HCT116 (cell line): ENCODE measurements at regions not wholly inside any gene's neighbourhood (a gene's known extent, or its start where the extent isn't known, plus 50 kb on each side); places are given as distances from the start of the nearest gene placed in this dataset.

Experiments
- CEBPB ChIP-seq: IDR thresholded peaks from 2 replicates; pipeline ENCODE4 v1.6.1; 2012; ENCODE audit warnings: low read depth
- EZH2 ChIP-seq: fragments of 200-600 bp; sonication (generic); IDR thresholded peaks from 2 replicates; pipeline ENCODE4 v1.6.1; 2017; ENCODE audit warnings: antibody characterized with exemption, mixed run types
- JUND ChIP-seq: IDR thresholded peaks from 2 replicates; pipeline ENCODE4 v1.6.1; 2012
- MAX ChIP-seq: IDR thresholded peaks from 2 replicates; pipeline ENCODE4 v1.6.1; 2012
- POLR2A ChIP-seq: IDR thresholded peaks from 2 replicates; pipeline ENCODE4 v1.7.0; 2011; ENCODE audit warnings: borderline replicate concordance; ENCODE audit not compliant: insufficient read depth, insufficient read length; ENCODE audit errors: extremely low read depth
- POLR2AphosphoS5 ChIP-seq: IDR thresholded peaks from 2 replicates; pipeline ENCODE4 v1.6.1; 2011; ENCODE audit warnings: mild to moderate bottlenecking, low read depth, low read length, moderate library complexity
- RAD21 ChIP-seq: IDR thresholded peaks from 2 replicates; pipeline ENCODE4 v1.6.1; 2012; ENCODE audit warnings: low read depth, mild to moderate bottlenecking
- ZFX ChIP-seq: fragments of 450-650 bp; IDR thresholded peaks from 2 replicates; pipeline ENCODE4 v1.6.1; 2017
- TF ChIP-seq, protein P1 (sequence below), 3 experiments: fragments of 200-600 bp in 1 of 3; sonication (generic) in 1 of 3; IDR thresholded peaks in 2 of 3; conservative IDR thresholded peaks in 1 of 3; 2 replicates each; pipeline ENCODE4 v1.5.1; 2012 to 2017; ENCODE audit warnings: low read depth in 2 of 3, low read length in 2 of 3, antibody characterized with exemption in 1 of 3, borderline replicate concordance in 1 of 3, control low read depth in 1 of 3, mild to moderate bottlenecking in 1 of 3, mixed read lengths in 1 of 3, mixed run types in 1 of 3, moderate library complexity in 1 of 3; ENCODE audit not compliant: insufficient read depth in 1 of 3

GRCh38 chr1:81034291-81034690 lies 766.4 kb upstream of the ADGRL2 start:
- TF ChIP-seq CEBPB (no peak), ZFX (no peak), POLR2A (no peak), RAD21 (no peak), JUND (no peak), POLR2AphosphoS5 (no peak), EZH2 (no peak), MAX (no peak)
- TF ChIP-seq, protein P1, sequence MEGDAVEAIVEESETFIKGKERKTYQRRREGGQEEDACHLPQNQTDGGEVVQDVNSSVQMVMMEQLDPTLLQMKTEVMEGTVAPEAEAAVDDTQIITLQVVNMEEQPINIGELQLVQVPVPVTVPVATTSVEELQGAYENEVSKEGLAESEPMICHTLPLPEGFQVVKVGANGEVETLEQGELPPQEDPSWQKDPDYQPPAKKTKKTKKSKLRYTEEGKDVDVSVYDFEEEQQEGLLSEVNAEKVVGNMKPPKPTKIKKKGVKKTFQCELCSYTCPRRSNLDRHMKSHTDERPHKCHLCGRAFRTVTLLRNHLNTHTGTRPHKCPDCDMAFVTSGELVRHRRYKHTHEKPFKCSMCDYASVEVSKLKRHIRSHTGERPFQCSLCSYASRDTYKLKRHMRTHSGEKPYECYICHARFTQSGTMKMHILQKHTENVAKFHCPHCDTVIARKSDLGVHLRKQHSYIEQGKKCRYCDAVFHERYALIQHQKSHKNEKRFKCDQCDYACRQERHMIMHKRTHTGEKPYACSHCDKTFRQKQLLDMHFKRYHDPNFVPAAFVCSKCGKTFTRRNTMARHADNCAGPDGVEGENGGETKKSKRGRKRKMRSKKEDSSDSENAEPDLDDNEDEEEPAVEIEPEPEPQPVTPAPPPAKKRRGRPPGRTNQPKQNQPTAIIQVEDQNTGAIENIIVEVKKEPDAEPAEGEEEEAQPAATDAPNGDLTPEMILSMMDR (IDR thresholded peaks at IDR 0.05 in 2 of 3, conservative IDR thresholded peaks at IDR 0.05 in 1 of 3; ENCODE audit: borderline replicate concordance in 1 of 3, insufficient read depth in 1 of 3, low read depth in 2 of 3, low read length in 2 of 3), result no peak
